ENCODE measurements at regions not wholly inside any gene's neighbourhood (a gene's known extent, or its start where the extent isn't known, plus 50 kb on each side); places are given as distances from the start of the nearest gene placed in this dataset.

GRCh38 chr11:92540096-92540495 is 315.5 kb downstream of the FAT3 start:
- DNase-seq (ENCODE audit: low spot score) = no peak

GRCh38 chr11:92545906-92546471 is 321.4 kb downstream of the FAT3 start:
- no peak for DNase-seq (ENCODE audit: low spot score)

GRCh38 chr11:92546603-92547002 is 322.0 kb downstream of the FAT3 start:
- DNase-seq (ENCODE audit: low spot score) = no peak

GRCh38 chr11:92550411-92550810 is 325.8 kb downstream of the FAT3 start:
- no peak for DNase-seq (ENCODE audit: low spot score)

GRCh38 chr11:92550871-92551270 is 326.3 kb downstream of the FAT3 start:
- DNase-seq (ENCODE audit: low spot score) = no peak

- peak; percentile 4 for DNase-seq (ENCODE audit: low spot score)
Observed at GRCh38 chr11:92552942-92553341, 328.3 kb downstream of the FAT3 start.

GRCh38 chr11:92554688-92555087 is 330.1 kb downstream of the FAT3 start:
- no peak for DNase-seq (ENCODE audit: low spot score)

- peak; percentile 6 for DNase-seq (ENCODE audit: low spot score)
Observed at GRCh38 chr11:92556431-92556830, 331.8 kb downstream of the FAT3 start.

- DNase-seq (ENCODE audit: low spot score) = no peak
Observed at GRCh38 chr11:92557879-92558278, 333.3 kb downstream of the FAT3 start.

GRCh38 chr11:92558323-92558722 is 333.7 kb downstream of the FAT3 start:
- DNase-seq (ENCODE audit: low spot score) = no peak

- no peak for DNase-seq (ENCODE audit: low spot score)
Observed at GRCh38 chr11:92569726-92570125, 345.1 kb downstream of the FAT3 start.

- no peak for DNase-seq (ENCODE audit: low spot score)
Observed at GRCh38 chr11:92572559-92572958, 347.9 kb downstream of the FAT3 start.

GRCh38 chr11:92576315-92576714 is 351.7 kb downstream of the FAT3 start:
- DNase-seq (ENCODE audit: low spot score) = no peak

- DNase-seq (ENCODE audit: low spot score) = no peak
Observed at GRCh38 chr11:92580908-92581307, 356.3 kb downstream of the FAT3 start.

- no peak for DNase-seq (ENCODE audit: low spot score)
Observed at GRCh38 chr11:92588393-92588792, 363.8 kb downstream of the FAT3 start.

GRCh38 chr11:92589512-92589911 is 364.9 kb downstream of the FAT3 start:
- no peak for DNase-seq (ENCODE audit: low spot score)

- no peak for DNase-seq (ENCODE audit: low spot score)
Observed at GRCh38 chr11:92591521-92591920, 366.9 kb downstream of the FAT3 start.

GRCh38 chr11:92594251-92594650 is 369.6 kb downstream of the FAT3 start:
- DNase-seq (ENCODE audit: low spot score) = no peak

- no peak for DNase-seq (ENCODE audit: low spot score)
Observed at GRCh38 chr11:92595052-92595451, 370.4 kb downstream of the FAT3 start.

- no peak for DNase-seq (ENCODE audit: low spot score)
Observed at GRCh38 chr11:92596596-92597317, 372.1 kb downstream of the FAT3 start.

- no peak for DNase-seq (ENCODE audit: low spot score)
Observed at GRCh38 chr11:92601048-92601447, 368.4 kb upstream of the MTNR1B start.

- DNase-seq (ENCODE audit: low spot score) = no peak
Observed at GRCh38 chr11:92605667-92606066, 363.8 kb upstream of the MTNR1B start.

GRCh38 chr11:92607969-92608722 is 361.3 kb upstream of the MTNR1B start:
- DNase-seq (ENCODE audit: low spot score) = no peak
